Stomach smooth muscle (tissue), 2 donors: ENCODE measurements at regions not wholly inside any gene's neighbourhood (a gene's known extent, or its start where the extent isn't known, plus 50 kb on each side); places are given as distances from the start of the nearest gene placed in this dataset.
"Not testable (repeated sequence)": the region's sequence is repeated elsewhere in the genome, so short reads cannot be mapped to it uniquely, and the experiment has no call there.

Experiments
- H3K27ac ChIP-seq: one replicate; pipeline ENCODE4 v1.7.0; 2013; ENCODE audit warnings: mild to moderate bottlenecking, low read length, inconsistent platforms
- H3K27me3 ChIP-seq, 2 donors: one replicate each; pipeline ENCODE4 v1.7.0; 2013; ENCODE audit warnings: low read length in 2 of 2; ENCODE audit not compliant: insufficient read depth in 2 of 2, control insufficient read depth in 1 of 2
- H3K36me3 ChIP-seq, 2 donors: one replicate each; pipeline ENCODE4 v1.7.0; 2013; ENCODE audit warnings: low read length in 2 of 2; ENCODE audit not compliant: control insufficient read depth in 2 of 2, insufficient read depth in 2 of 2
- H3K4me1 ChIP-seq: one replicate; pipeline ENCODE4 v1.7.0; 2013; ENCODE audit warnings: low read length; ENCODE audit not compliant: control insufficient read depth, insufficient read depth
- H3K4me3 ChIP-seq, 2 donors: one replicate each; pipeline ENCODE4 v1.7.0; 2013; ENCODE audit warnings: low read length in 2 of 2
- H3K9ac ChIP-seq, 2 donors: one replicate each; pipeline ENCODE4 v1.7.0; 2013; ENCODE audit warnings: low read length in 2 of 2, mild to moderate bottlenecking in 1 of 2
- H3K9me3 ChIP-seq, 2 donors: one replicate each; pipeline ENCODE4 v1.7.0; 2013; ENCODE audit warnings: low read length in 2 of 2; ENCODE audit not compliant: control insufficient read depth in 2 of 2
- donor health status: healthy.
- donor health status: Pancreatic carcinoma.

DNA sequence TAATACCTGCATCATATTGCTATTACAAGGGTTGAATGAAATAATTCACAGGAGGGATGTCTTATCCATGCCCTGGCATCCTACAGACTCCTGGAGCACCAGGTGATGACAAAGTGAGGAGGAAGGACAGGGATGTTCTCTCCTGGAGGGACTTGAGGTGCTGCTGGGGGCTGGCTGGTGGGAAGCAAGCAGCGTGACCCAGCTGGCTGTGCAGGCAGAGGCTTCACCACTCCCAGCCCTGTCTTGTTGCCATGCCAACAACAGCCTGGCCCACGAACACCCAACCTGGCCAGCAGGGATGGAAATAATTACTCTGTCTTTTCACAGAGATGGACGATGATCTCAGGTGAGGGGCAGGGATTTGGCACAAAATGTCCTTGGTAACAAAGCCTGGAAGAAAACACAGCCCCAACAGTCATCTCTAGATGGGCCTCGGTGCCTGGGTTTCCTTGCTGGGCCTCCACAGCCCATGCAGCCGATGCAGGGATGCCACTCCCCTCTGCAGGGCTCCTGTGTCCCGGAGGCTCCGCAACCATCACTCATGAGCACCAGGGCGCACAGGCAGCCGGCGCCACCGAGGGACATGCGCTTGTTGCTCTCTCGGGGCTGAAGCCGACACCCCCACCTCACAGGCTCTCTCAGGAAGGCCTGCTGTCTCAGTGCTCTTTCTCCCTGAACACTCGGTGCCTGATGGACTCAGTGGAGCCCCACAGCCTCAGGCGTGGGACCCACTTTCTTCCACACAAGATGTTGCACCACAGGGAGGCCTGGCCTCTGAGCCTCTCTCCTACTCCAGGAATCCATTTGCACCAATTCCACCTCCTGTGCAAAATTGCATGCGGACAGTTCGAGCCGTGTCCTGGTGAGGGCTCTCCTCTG is 205.9 kb downstream of the LAT start:
- not testable (repeated sequence) for H3K27me3 ChIP-seq, H3K27ac ChIP-seq, H3K4me3 ChIP-seq, H3K36me3 ChIP-seq, H3K9ac ChIP-seq, H3K9me3 ChIP-seq, H3K4me1 ChIP-seq

DNA sequence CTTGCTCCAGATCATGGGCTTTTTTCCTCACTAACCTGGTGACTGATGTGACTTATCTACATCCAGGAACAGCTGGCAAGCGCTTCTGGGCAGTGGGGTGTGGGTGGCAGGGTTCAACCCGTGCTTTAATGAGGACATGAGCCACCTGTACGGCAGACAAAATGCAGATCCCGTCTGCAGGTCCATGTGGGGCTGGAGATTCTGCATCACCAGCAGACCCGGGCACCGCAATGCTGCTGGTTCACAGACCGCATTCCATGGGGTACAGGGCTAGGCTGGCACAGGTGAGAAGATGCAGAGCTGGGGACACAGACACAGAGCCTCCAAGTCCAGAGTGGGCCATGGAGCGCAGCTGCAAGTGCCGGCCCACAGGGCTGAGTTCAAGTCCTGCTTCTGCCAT is 204.0 kb downstream of the LAT start:
- H3K36me3 ChIP-seq, H3K27me3 ChIP-seq, H3K9me3 ChIP-seq, H3K4me3 ChIP-seq, H3K27ac ChIP-seq, H3K4me1 ChIP-seq, H3K9ac ChIP-seq: not testable (repeated sequence)

DNA sequence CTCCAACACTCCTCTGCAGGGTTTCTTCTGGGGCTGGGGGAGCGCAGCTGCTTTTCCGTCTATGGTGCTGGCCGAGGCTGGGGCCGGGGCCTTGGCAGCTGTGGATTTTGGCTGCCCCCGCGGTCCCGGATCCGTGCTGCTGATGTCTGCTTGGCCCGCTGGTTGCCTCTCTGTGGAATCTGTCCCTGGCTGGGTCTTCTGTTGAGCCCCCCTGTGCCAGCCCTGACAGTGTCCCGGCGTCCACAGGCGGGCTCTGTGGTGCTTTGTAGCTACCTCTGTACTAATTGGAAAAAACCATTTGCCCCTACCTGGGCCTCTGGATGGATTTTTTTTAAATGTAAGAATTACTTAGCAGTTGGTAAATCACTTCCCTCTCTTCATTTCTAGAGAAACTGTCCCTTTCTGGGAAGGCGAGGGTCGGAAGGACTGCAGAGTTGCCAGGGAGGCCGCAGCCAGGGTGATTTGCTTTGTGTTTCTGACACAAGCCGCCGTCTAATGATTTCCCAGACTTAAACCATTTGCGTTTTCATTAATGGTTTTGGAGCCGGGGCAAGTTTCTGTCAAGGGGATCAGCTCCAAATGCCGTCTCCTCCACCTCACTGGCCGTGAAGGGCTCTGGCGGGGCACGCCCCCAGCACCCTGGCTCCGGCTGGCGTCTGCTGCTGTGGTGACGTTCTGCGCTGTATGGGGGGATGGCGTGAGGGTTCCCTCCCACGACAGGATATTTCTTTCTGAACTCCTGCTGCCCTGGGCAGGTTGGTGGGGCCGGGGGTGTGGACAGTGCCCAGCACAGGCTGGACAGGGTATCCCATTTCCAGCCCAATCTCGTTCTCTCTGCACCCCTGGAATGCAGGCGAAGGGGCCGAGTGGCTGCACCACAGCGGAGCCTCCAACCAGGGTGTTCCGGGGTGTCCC is 201.7 kb downstream of the LAT start:
- H3K36me3 ChIP-seq, H3K9me3 ChIP-seq, H3K4me3 ChIP-seq, H3K9ac ChIP-seq, H3K27me3 ChIP-seq, H3K4me1 ChIP-seq, H3K27ac ChIP-seq: not testable (repeated sequence)

DNA sequence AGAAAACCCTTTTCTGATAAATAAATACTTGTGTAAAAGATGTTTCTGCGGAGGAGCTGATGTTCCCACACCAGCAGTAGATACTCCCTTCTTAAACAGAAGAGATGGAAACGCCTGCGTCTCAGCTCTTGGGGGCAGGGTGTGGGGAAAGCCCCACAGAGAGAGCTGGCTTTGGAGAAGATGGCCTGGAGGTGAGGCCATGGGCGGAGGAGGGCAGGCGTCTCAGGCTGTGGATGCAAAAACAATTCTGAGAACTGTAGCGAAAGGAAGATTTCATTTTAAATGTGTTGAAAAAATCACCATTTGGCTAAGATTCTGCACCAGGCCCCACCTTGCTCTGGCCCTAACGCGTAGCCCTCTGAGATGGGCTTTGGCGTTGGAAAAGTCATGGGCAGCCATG is 201.0 kb downstream of the LAT start:
- H3K9me3 ChIP-seq, H3K27me3 ChIP-seq, H3K4me3 ChIP-seq, H3K27ac ChIP-seq, H3K9ac ChIP-seq, H3K36me3 ChIP-seq, H3K4me1 ChIP-seq: not testable (repeated sequence)

DNA sequence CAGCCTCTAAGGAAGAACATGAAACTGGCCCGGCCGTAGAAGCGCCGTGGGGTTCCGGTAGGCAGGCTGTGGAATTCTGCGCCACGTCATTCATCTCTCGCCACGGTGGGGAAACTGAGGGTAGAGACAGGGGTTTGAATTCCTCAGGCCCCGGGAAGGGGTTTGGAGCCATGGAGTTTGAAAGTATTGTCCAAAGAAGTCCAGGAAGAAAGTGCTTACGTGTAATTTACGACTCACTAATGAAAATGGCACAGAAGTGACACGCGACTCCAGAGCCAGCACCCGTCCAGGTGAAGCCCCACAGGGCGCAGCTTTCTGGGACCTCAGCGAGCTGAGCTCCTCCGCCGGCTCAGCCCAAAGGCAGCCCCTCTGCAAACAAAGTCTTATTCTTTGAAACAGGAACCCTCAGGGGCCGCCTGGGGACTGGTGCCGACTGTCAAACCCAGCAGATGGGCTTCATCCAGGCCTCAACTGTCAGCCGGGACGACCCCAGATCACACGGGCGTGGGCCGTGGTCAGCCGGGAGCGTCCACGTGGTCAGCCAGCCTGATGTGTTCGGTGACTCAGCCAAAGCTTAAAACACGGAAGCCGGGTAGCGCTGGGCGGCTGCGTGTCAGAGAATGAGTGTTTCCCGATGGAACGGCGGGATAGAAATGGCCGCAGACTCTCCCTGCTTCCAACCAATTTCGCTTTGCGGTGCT is 200.0 kb downstream of the LAT start:
- not testable (repeated sequence) for H3K4me1 ChIP-seq, H3K27me3 ChIP-seq, H3K4me3 ChIP-seq, H3K36me3 ChIP-seq, H3K27ac ChIP-seq, H3K9me3 ChIP-seq, H3K9ac ChIP-seq

DNA sequence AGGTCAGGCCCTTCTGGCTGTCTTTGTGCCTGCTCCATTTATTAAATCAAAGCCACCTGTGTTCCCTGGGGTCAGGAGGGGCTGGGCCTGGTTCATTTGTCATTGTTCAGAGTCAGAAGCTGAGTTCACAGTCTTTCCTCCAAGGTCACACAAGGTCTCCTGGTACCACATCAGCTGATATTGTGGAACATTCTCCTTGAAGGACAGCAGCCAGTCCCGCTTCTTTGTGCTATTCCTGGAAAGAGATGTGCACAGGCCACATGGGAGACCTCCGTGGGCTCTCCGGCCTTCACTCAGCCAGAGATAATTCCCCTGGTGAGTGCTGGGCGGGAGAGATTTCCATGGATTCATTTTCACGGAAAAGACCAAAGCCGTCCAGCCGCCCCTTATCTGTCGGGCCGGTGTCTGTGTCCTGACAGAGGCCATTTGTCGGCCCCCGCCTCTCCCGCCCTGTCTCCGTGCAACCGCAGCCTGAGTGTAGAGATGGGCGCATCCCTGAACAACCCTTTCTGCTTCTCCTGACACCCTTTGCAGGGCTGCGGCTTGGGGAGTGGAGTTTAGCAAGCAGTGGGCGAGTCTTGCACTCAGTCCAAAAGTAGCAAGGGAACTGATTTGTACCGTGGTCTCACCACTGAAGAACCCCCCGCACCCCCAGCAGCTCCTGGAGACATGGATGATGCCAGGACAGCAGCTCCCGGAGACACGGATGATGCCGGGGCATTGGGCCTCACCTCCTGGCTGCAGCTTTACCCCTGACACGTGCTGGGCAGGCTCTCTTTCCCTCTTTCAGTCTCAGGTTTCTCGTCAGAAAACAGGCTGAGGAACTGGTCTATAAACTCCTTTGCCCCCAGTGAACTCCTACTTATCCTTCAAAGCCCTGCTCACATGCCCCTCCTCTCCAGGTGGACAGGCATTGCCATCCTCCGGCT is 198.4 kb downstream of the LAT start:
- H3K9ac ChIP-seq, H3K36me3 ChIP-seq, H3K4me1 ChIP-seq, H3K9me3 ChIP-seq, H3K27ac ChIP-seq, H3K27me3 ChIP-seq, H3K4me3 ChIP-seq: not testable (repeated sequence)

DNA sequence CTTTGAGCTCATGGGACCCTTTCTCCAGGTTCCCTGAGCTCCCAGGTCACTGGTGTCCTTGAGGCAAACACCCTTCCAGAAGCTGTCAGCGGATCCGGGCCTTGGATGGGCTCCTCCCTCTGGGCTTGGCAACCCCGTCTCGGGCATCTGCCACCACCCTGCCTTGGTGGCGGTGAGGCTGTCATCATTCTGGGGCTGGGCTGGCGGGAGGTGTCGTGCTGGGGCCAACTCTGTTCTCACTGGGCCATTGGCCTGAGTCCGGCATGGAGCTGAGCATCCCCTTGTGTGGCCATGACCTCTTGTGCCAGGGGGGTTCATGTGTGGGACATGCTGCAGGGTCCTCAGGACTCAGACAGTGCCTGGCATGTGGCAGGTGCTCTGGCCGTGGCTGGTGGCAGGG is 197.6 kb downstream of the LAT start:
- no peak overlapping the region for H3K27ac ChIP-seq
- H3K9ac ChIP-seq: no peak overlapping the region
- no peak overlapping the region for H3K4me3 ChIP-seq
- H3K9me3 ChIP-seq: no peaks in the 10 kb centered on the region
- no peaks in the 10 kb centered on the region for H3K27me3 ChIP-seq
- no peaks in the 10 kb centered on the region for H3K36me3 ChIP-seq
- H3K4me1 ChIP-seq: peaks cover 8% of the 10 kb centered on the region

DNA sequence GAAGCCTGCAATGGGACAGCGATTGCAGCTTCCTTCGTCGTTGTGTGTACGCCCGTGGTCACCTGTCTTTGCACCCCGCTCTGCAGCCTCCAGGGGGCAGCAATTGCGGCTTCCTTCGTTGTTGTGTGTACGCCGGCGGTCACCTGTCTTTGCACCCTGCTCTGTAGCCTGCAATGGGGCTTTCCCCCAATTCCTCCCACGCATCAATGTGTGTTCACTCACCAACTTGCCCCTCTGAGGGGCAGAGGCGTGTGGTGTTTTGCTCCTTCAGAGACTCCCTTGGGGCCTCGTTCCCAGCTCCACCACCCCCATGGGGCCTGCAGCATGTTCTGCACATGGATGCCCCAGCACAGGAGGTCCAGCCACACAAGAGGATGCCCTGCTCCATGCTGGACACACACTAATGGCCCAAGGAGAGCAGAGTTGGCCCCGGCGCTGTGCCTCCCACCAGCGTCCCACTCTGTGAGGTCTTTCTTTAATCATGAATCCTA is 197.1 kb downstream of the LAT start:
- not testable (repeated sequence) for H3K27me3 ChIP-seq, H3K9me3 ChIP-seq, H3K4me3 ChIP-seq, H3K9ac ChIP-seq, H3K36me3 ChIP-seq, H3K27ac ChIP-seq
- peaks cover 11% of the 10 kb centered on the region for H3K4me1 ChIP-seq

DNA sequence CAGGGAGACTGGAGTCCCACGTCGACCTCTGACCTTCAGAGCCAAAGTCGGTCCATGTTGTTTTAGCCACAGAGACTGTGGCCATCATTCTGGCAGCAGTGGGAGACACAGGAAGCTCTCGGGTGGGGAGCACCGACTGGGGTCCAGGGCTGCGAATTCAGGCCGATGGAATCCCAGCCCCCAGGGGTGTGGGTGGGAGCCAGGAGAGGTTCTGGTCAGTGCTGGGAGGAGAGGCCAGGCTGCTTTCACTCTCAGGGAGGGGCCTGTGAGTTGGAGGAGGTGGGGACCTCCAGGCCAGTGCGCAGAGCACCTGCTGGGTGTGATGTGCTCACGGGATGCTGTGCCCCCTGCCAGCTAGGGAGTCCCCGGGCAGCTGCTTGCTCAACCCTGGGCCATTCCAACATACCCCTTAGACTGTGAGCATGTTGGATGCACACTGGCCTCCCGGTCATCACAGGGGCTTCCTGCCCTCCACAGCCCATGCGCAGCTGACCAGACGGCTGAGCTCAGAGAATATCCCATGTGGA is 196.5 kb downstream of the LAT start:
- not testable (repeated sequence) for H3K27ac ChIP-seq, H3K4me3 ChIP-seq, H3K36me3 ChIP-seq, H3K9ac ChIP-seq, H3K27me3 ChIP-seq, H3K9me3 ChIP-seq
- peaks cover 11% of the 10 kb centered on the region for H3K4me1 ChIP-seq

DNA sequence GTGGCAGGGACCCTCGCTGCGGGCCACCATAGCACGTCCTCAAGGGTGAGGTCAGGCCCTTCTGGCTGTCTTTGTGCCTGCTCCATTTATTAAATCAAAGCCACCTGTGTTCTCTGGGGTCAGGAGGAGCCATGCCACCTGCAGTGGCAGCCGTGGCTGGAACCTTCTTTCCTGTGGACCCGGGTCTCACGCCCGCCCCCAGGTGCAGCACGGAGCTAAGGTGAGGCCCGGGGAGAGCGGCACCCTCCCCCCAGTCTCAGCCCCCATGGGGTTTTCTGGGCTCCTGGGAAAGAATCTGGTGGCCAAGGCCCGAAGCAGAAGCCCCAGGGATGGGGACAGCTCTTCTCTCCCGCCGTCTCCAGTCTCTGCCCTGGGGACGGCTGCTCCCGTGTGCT is 195.4 kb downstream of the LAT start:
- H3K9ac ChIP-seq, H3K27me3 ChIP-seq, H3K27ac ChIP-seq, H3K36me3 ChIP-seq, H3K4me3 ChIP-seq, H3K9me3 ChIP-seq: not testable (repeated sequence)
- H3K4me1 ChIP-seq: peaks cover 11% of the 10 kb centered on the region
